ENCODE measurements at regions not wholly inside any gene's neighbourhood (a gene's known extent, or its start where the extent isn't known, plus 50 kb on each side); places are given as distances from the start of the nearest gene placed in this dataset.

- Histone ChIP-seq H3K27me3 (ENCODE audit: low read depth) (peaks cover 9% of the 10 kb centered on the region), H3K9me3 (no peaks in the 10 kb centered on the region), H3K27ac (no peak overlapping the region), H3K4me1 (no peaks in the 10 kb centered on the region), H3K36me3 (no peaks in the 10 kb centered on the region), H3K4me3 (no peak overlapping the region)
- DNase-seq: no peak
- ATAC-seq: no peak
- no peak for TF ChIP-seq CTCF (IDR thresholded peaks at IDR 0.05)
- intact Hi-C loops (cut with DNase I): no loop called here
Measured at GRCh38 chr20:24321973-24322372, 147.5 kb upstream of the SYNDIG1 start.

- Histone ChIP-seq H3K27ac (no peak overlapping the region), H3K36me3 (no peaks in the 10 kb centered on the region), H3K27me3 (ENCODE audit: low read depth) (peaks cover 9% of the 10 kb centered on the region), H3K4me3 (no peak overlapping the region), H3K9me3 (no peaks in the 10 kb centered on the region), H3K4me1 (no peaks in the 10 kb centered on the region)
- no peak for DNase-seq
- no peak for ATAC-seq
- TF ChIP-seq CTCF (IDR thresholded peaks at IDR 0.05): no peak
- intact Hi-C loops (cut with DNase I): no loop called here
Measured at GRCh38 chr20:24318569-24319352, 150.7 kb upstream of the SYNDIG1 start.

DNA sequence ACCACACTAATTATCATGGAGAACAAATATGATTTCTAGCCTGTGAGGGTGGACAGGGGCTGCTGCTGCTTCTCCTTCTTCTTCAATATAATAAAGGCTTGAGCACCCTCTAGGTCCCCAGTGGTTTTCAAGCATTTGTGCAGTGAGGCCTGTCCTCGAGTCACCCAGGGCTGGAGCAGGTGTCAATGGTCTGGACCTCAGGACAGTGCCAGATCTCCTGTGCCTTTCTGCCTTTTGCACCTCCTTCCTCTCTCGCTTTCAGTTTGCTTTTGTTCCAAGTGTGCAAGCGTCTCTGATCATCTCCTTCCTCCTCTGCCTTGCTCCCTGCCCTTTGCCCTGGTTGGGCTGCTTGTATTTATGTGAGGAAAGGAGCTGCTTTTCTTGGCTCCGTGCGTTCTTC lies 152.2 kb upstream of the SYNDIG1 start:
- DNase-seq (no peak), ATAC-seq (no peak)
- no peaks in the 10 kb centered on the region for H3K36me3 ChIP-seq
- H3K4me3 ChIP-seq: no peak overlapping the region
- TF ChIP-seq CTCF (IDR thresholded peaks at IDR 0.05): no peak
- H3K4me1 ChIP-seq: no peaks in the 10 kb centered on the region
- no peak overlapping the region for H3K27ac ChIP-seq
- no peaks in the 10 kb centered on the region for H3K9me3 ChIP-seq
- peaks cover 9% of the 10 kb centered on the region for H3K27me3 ChIP-seq (ENCODE audit: low read depth)
- intact Hi-C loops (cut with DNase I): no loop called here

GRCh38 chr20:24316731-24317130 lies 152.7 kb upstream of the SYNDIG1 start:
- DNase-seq (no peak), ATAC-seq (no peak)
- Histone ChIP-seq H3K4me3 (no peak overlapping the region), H3K9me3 (no peaks in the 10 kb centered on the region), H3K27me3 (ENCODE audit: low read depth) (peaks cover 9% of the 10 kb centered on the region), H3K36me3 (no peaks in the 10 kb centered on the region), H3K27ac (no peak overlapping the region), H3K4me1 (no peaks in the 10 kb centered on the region)
- no peak for TF ChIP-seq CTCF (IDR thresholded peaks at IDR 0.05)
- intact Hi-C loops (cut with DNase I): no loop called here

- Histone ChIP-seq H3K4me3 (no peak overlapping the region), H3K4me1 (no peaks in the 10 kb centered on the region), H3K27ac (no peak overlapping the region), H3K27me3 (ENCODE audit: low read depth) (peaks cover 7% of the 10 kb centered on the region), H3K36me3 (no peaks in the 10 kb centered on the region), H3K9me3 (no peaks in the 10 kb centered on the region)
- no peak for ATAC-seq
- intact Hi-C loops (cut with DNase I): no loop called here
- no peak for TF ChIP-seq CTCF (IDR thresholded peaks at IDR 0.05)
- DNase-seq: no peak
Measured at GRCh38 chr20:24314053-24314452, 155.4 kb upstream of the SYNDIG1 start.
